ENCODE measurements at regions not wholly inside any gene's neighbourhood (a gene's known extent, or its start where the extent isn't known, plus 50 kb on each side); places are given as distances from the start of the nearest gene placed in this dataset.

- no peak overlapping the region for H3K4me3 ChIP-seq (ENCODE audit: low read depth, poor library complexity, severe bottlenecking)
- 82 to 90% methylated on average over 1 of the region's 1 CpG for WGBS, 2 donors
- no peak for TF ChIP-seq POLR2A (IDR thresholded peaks at IDR 0.05)
- intact Hi-C loops (cut with DNase I; ENCODE audit: low total_unique reads) = no loop called here
- no peak for DNase-seq (ENCODE audit: low spot score in 2 of 2)
These were observed 752.9 kb upstream of the CT83 start for GRCh38 chrX:117215683-117216082.

DNA sequence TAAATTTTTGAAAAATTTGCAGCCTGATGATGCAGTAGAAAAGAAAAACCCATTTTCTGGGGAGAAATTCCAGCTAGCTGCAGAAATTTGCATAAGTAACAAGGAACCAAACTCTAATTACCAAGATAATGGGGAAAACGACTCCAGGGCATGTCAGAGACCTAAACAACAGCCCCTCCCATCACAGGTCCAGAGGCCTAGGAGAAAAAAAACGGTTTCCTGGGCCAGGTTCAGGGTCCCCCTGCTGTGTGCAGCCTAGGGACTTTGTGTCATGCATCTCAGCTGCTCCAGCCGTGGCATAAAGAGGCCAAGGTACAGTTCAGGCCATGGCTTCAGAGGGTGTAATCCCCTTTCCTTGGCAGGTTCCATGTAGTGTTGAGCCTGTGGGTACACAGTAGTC, 733.7 kb upstream of the CT83 start:
- DNase-seq (ENCODE audit: low spot score in 2 of 2) = no peak
- intact Hi-C loops (cut with DNase I; ENCODE audit: low total_unique reads) = no loop called here
- no peak overlapping the region for H3K4me3 ChIP-seq (ENCODE audit: low read depth, poor library complexity, severe bottlenecking)
- TF ChIP-seq, protein P1, sequence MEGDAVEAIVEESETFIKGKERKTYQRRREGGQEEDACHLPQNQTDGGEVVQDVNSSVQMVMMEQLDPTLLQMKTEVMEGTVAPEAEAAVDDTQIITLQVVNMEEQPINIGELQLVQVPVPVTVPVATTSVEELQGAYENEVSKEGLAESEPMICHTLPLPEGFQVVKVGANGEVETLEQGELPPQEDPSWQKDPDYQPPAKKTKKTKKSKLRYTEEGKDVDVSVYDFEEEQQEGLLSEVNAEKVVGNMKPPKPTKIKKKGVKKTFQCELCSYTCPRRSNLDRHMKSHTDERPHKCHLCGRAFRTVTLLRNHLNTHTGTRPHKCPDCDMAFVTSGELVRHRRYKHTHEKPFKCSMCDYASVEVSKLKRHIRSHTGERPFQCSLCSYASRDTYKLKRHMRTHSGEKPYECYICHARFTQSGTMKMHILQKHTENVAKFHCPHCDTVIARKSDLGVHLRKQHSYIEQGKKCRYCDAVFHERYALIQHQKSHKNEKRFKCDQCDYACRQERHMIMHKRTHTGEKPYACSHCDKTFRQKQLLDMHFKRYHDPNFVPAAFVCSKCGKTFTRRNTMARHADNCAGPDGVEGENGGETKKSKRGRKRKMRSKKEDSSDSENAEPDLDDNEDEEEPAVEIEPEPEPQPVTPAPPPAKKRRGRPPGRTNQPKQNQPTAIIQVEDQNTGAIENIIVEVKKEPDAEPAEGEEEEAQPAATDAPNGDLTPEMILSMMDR (IDR thresholded peaks at IDR 0.05) = no peak
- TF ChIP-seq POLR2A (IDR thresholded peaks at IDR 0.05) = no peak
- WGBS, 2 donors = 23 to 46% methylated on average over 3 of the region's 3 CpGs

GRCh38 chrX:117147249-117147648, 684.5 kb upstream of the CT83 start:
- TF ChIP-seq, protein P1 (IDR thresholded peaks at IDR 0.05) = no peak
- no peak for TF ChIP-seq POLR2A (IDR thresholded peaks at IDR 0.05)
- no peak overlapping the region for H3K4me3 ChIP-seq (ENCODE audit: low read depth, poor library complexity, severe bottlenecking)
- no peak for DNase-seq (ENCODE audit: low spot score in 2 of 2)
- intact Hi-C loops (cut with DNase I; ENCODE audit: low total_unique reads) = no loop called here

DNA sequence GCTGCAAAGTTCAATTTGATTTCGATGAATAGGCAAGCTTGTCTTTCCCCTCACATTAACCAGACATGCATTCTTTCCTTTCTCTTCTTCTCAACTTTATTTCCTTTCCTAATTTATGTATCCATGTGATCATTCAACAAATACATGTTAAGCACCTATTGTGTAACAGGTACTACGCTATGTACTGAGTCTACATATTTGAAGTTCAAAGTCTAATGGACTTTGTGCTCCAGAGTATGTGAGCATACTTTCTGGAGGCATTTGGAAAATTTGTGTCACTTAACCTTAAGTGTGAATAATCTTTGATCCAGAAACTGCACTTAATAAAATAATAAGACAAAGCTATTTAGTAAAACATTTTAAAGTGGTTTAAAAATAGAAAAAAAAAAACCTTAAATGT, 675.3 kb upstream of the CT83 start:
- H3K4me3 ChIP-seq (ENCODE audit: low read depth, poor library complexity, severe bottlenecking) = no peak overlapping the region
- TF ChIP-seq POLR2A (IDR thresholded peaks at IDR 0.05) = no peak
- TF ChIP-seq, protein P1 (IDR thresholded peaks at IDR 0.05) = no peak
- no peak for DNase-seq (ENCODE audit: low spot score in 2 of 2)
- intact Hi-C loops (cut with DNase I; ENCODE audit: low total_unique reads) = no loop called here
- whole genome bisulfite sequencing, 2 donors = 84 to 92% methylated on average over 2 of the region's 2 CpGs

GRCh38 chrX:117134983-117135382, 672.2 kb upstream of the CT83 start:
- 61 to 76% methylated on average over 2 of the region's 2 CpGs for WGBS, 2 donors
- DNase-seq (ENCODE audit: low spot score in 2 of 2) = no peak
- intact Hi-C loops (cut with DNase I; ENCODE audit: low total_unique reads) = no loop called here
- TF ChIP-seq, protein P1 (IDR thresholded peaks at IDR 0.05) = no peak
- no peak for TF ChIP-seq POLR2A (IDR thresholded peaks at IDR 0.05)
- no peak overlapping the region for H3K4me3 ChIP-seq (ENCODE audit: low read depth, poor library complexity, severe bottlenecking)

- H3K4me3 ChIP-seq (ENCODE audit: low read depth, poor library complexity, severe bottlenecking) = no peak overlapping the region
- TF ChIP-seq, protein P1 (IDR thresholded peaks at IDR 0.05) = no peak
- no peak for TF ChIP-seq POLR2A (IDR thresholded peaks at IDR 0.05)
- 77 to 96% methylated on average over 2 of the region's 2 CpGs for WGBS, 2 donors
- DNase-seq (ENCODE audit: low spot score in 2 of 2) = no peak
- intact Hi-C loops (cut with DNase I; ENCODE audit: low total_unique reads) = no loop called here
These were observed 657.9 kb upstream of the CT83 start for GRCh38 chrX:117120700-117121099.
